ENCODE measurements at regions not wholly inside any gene's neighbourhood (a gene's known extent, or its start where the extent isn't known, plus 50 kb on each side); places are given as distances from the start of the nearest gene placed in this dataset.

GRCh38 chrX:39144956-39145355 lies 343.7 kb downstream of the MID1IP1 start:
- DNase-seq (ENCODE audit: low spot score) = no peak

- DNase-seq (ENCODE audit: low spot score) = no peak
Measured at GRCh38 chrX:39145859-39146258, 344.6 kb downstream of the MID1IP1 start.

- no peak for DNase-seq (ENCODE audit: low spot score)
Measured at GRCh38 chrX:39149761-39150160, 348.5 kb downstream of the MID1IP1 start.

GRCh38 chrX:39150220-39150619 lies 349.0 kb downstream of the MID1IP1 start:
- no peak for DNase-seq (ENCODE audit: low spot score)

GRCh38 chrX:39150621-39151020 lies 349.4 kb downstream of the MID1IP1 start:
- DNase-seq (ENCODE audit: low spot score) = no peak

- DNase-seq (ENCODE audit: low spot score) = no peak
Measured at GRCh38 chrX:39152106-39152649, 350.9 kb downstream of the MID1IP1 start.

GRCh38 chrX:39156051-39156450 lies 354.8 kb downstream of the MID1IP1 start:
- no peak for DNase-seq (ENCODE audit: low spot score)

GRCh38 chrX:39157006-39157405 lies 355.7 kb downstream of the MID1IP1 start:
- no peak for DNase-seq (ENCODE audit: low spot score)

GRCh38 chrX:39157796-39158195 lies 356.5 kb downstream of the MID1IP1 start:
- DNase-seq (ENCODE audit: low spot score) = no peak

GRCh38 chrX:39158801-39159657 lies 357.8 kb downstream of the MID1IP1 start:
- DNase-seq (ENCODE audit: low spot score) = no peak

- DNase-seq (ENCODE audit: low spot score) = no peak
Measured at GRCh38 chrX:39159921-39160507, 358.8 kb downstream of the MID1IP1 start.

- DNase-seq (ENCODE audit: low spot score) = no peak
Measured at GRCh38 chrX:39161611-39162255, 360.5 kb downstream of the MID1IP1 start.

GRCh38 chrX:39162322-39162735 lies 361.1 kb downstream of the MID1IP1 start:
- DNase-seq (ENCODE audit: low spot score) = no peak

- no peak for DNase-seq (ENCODE audit: low spot score)
Measured at GRCh38 chrX:39163581-39164126, 362.4 kb downstream of the MID1IP1 start.

- DNase-seq (ENCODE audit: low spot score) = no peak
Measured at GRCh38 chrX:39164212-39164611, 363.0 kb downstream of the MID1IP1 start.

- no peak for DNase-seq (ENCODE audit: low spot score)
Measured at GRCh38 chrX:39165185-39165584, 363.9 kb downstream of the MID1IP1 start.

- DNase-seq (ENCODE audit: low spot score) = no peak
Measured at GRCh38 chrX:39165773-39166172, 364.5 kb downstream of the MID1IP1 start.

GRCh38 chrX:39167791-39168190 lies 366.5 kb downstream of the MID1IP1 start:
- DNase-seq (ENCODE audit: low spot score) = no peak

GRCh38 chrX:39168609-39169008 lies 367.4 kb downstream of the MID1IP1 start:
- DNase-seq (ENCODE audit: low spot score) = no peak

- DNase-seq (ENCODE audit: low spot score) = no peak
Measured at GRCh38 chrX:39169976-39170375, 368.7 kb downstream of the MID1IP1 start.

GRCh38 chrX:39170464-39170863 lies 369.2 kb downstream of the MID1IP1 start:
- no peak for DNase-seq (ENCODE audit: low spot score)

GRCh38 chrX:39171686-39172085 lies 370.4 kb downstream of the MID1IP1 start:
- no peak for DNase-seq (ENCODE audit: low spot score)
